GM12873 (cell line): ENCODE measurements at regions not wholly inside any gene's neighbourhood (a gene's known extent, or its start where the extent isn't known, plus 50 kb on each side); places are given as distances from the start of the nearest gene placed in this dataset.

Experiments used
- CTCF ChIP-seq: IDR thresholded peaks from 2 replicates; pipeline ENCODE4 v1.5.1; 2012; ENCODE audit warnings: low read depth, mild to moderate bottlenecking, moderate library complexity, low read length, control low read depth; ENCODE audit not compliant: insufficient read depth; ENCODE audit errors: missing control alignments

DNA sequence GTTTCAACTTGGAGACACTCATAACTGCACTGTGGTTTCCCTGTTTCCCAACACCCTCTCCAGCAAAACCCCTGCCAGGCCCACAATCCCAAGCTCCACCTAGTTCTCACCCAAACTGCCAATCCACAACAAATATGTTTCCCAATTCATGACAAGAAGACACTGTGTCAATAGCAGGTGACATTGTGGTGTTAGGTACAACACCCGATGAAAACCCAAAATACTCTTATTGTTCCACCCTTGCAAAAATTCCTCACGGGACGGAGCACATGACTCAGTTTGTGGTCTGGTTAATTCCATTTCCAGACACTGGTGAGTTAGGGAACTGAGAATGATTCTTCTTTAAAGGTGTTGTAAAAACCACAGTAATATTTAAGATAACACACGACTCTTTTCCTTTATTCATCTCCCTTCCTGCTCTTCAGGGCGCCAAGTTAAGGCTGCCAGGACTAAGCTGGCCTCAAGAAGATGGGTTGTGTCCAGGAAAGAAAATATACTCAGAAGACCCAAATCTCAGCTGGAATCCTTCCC is 735.5 kb downstream of the MED13L start:
- TF ChIP-seq CTCF, result no peak

DNA sequence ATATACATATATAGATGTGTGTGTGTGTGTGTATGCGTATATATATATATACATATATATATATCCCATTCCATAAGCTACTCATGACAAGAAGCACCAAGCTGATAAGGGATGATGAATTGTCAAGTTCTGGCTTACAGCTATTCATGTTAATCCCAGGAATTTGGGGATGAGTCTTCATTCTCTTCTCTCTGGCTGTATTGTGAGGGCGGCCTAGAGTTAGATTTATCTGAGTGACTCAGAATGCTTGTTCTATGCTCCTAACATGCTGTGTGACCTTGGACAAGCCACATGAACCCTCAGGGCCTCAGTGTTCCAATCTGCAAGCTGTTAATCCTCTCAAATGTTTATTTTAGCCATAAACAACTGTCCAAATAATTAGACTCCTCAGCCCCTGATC is 749.0 kb downstream of the MED13L start:
- no peak for TF ChIP-seq CTCF

DNA sequence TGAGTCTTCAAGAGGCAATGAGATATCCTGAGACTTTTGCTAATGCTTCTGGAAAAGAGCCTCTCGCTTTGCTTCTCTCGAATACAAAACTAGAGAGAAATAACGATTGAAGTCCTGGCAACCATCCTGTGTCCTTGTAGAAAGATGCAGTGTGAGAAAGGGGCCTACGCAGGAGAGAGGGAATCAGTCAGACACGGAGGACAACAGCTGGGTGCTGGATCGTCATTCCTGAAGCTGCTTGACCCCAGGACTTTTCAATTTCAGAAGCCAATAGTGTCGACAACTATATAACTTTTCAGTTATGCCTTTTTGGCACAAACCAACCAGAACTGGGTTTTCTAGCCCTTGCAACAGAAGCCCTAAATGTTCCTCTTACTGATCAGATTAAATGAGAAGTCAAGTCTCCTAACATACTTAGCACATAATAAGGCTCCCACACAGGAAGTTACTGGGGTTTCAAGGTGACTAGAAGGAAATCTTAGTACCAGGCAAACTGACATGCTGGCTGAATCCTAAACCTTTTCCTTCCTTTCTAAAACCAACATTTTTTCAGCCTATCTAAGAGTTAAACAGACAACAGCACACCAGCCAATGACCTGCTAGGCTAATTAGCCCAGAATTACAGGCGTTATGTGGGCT is 755.6 kb downstream of the MED13L start:
- no peak for TF ChIP-seq CTCF

DNA sequence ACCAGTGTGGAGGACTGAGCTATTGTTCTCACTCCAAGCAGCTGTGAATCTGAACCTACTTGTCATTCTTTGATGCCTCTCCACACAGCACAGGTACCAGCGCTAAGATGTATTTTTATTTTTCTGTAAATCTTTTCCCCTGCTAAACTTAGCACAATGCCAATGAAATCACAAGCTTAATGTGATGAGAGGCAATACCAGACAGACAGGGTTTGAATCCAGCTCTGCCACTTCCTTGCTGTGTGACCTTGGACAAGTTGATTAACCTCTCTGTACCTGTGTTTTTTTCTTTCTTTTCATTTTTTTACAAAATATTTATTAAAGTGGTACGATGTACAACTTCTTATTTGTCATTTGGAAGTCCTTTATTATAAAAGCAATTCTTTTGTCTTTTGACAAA is 757.6 kb downstream of the MED13L start:
- TF ChIP-seq CTCF, result no peak

DNA sequence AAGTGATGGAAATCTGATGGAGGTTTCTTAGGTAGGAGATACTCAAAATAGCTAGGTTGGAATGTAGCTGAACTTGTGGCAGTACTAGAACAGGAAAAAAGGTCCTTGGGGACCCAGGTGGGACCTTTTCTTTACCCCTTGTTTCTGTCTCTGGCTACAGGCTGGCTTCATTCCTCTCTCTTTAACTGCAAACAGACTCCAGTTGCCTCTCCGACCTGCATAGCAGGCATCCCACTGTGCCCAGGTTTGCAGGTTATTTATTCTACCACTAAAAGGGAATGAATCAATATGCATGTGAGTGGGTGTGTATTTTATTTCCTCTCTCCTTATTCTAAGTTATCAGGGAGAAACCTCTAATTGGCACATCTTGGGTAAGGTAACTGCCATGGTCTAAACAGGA is 758.1 kb downstream of the MED13L start:
- TF ChIP-seq CTCF, result no peak

DNA sequence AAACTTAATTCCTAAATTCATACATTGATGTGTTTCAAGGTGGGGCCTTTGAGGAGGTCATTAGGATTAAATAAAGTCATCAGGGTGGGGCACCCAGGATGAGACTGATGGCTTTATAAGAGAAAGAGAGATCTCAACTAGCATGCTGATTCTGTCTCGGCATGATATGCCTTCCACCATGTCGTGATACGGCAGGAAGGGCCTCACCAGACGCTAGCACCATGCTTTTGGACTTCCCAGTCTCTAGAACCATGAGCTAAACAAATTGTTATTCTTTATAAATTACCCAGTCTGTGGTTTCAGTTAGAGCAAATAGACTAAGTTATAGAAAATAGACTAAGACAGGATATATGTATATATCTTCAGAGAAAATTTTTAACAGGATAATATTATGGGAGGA is 759.6 kb downstream of the MED13L start:
- no peak for TF ChIP-seq CTCF

- no peak for TF ChIP-seq CTCF
Observed at GRCh38 chr12:115511986-115512711, 765.3 kb downstream of the MED13L start.
